GM12878 (cell line): ENCODE measurements at regions not wholly inside any gene's neighbourhood (a gene's known extent, or its start where the extent isn't known, plus 50 kb on each side); places are given as distances from the start of the nearest gene placed in this dataset.

Experiments used
- ATAC-seq: fragments of 200-7000 bp; cut with Tn5 transposase; 3 replicates; pipeline ENCODE4 v1.9.1; 2020; ENCODE audit warnings: mild to moderate bottlenecking, moderate library complexity
- BruUV-seq: library from RNA; stranded (reverse); fragments of 400-500 nt; replicated peaks from 2 replicates; lab custom pipeline; 2021; lab: Mats Ljungman, UMichigan
- CTCF ChIA-PET: fragments of 300-600 bp; sonication (Branson Sonifier 250); formaldehyde crosslinking; extraction: SDS; loops from one replicate; lab custom pipeline; 2021; ENCODE audit warnings: inconsistent platforms; lab: Yijun Ruan, JAX
- POLR2A ChIA-PET: fragments of 350-600 bp; formaldehyde crosslinking; extraction: SDS; loops from one replicate; lab custom pipeline; 2021; ENCODE audit warnings: inconsistent platforms; lab: Charles Lee
- RAD21 ChIA-PET: fragments of 300-600 bp; sonication (Branson Sonifier 250); formaldehyde crosslinking; loops from one replicate; lab custom pipeline; 2023; ENCODE audit warnings: antibody characterized with exemption; ENCODE audit not compliant: unreplicated experiment; lab: Charles Lee
- SMC1A ChIA-PET: fragments of 300-600 bp; sonication (Branson Sonifier 250); formaldehyde crosslinking; loops from one replicate; lab custom pipeline; 2023; ENCODE audit not compliant: unreplicated experiment, uncharacterized antibody; lab: Charles Lee
- DNase-seq: peaks from one replicate; pipeline ENCODE4 v3.0.0-alpha.2; 2011; ENCODE audit warnings: low read depth, low spot score
- FAIRE-seq: peaks from 3 replicates; lab custom pipeline; 2011; peaks lifted over from hg19 to GRCh38; lab: Jason Lieb, UNC
- H2AFZ ChIP-seq: 2 replicates; pipeline ENCODE4 v1.6.0; 2011; ENCODE audit warnings: low read depth, low read length, control low read depth; ENCODE audit not compliant: control insufficient read depth
- H3K27ac ChIP-seq: 2 replicates; pipeline ENCODE4 v1.5.1; 2011; ENCODE audit warnings: control low read depth; ENCODE audit not compliant: control insufficient read depth, insufficient read depth
- H3K27me3 ChIP-seq, 2 experiments: replicated peaks in 1 of 2; 2 replicates each; pipeline versions ENCODE4 v1.6.0 to v1.6.1; 2011; ENCODE audit warnings: low read length in 1 of 2; ENCODE audit not compliant: control insufficient read depth in 2 of 2, insufficient read depth in 2 of 2
- H3K36me3 ChIP-seq, 2 experiments: 2 replicates each; pipeline ENCODE4 v1.5.1; 2011; ENCODE audit warnings: low read length in 1 of 2; ENCODE audit not compliant: control insufficient read depth in 2 of 2, insufficient read depth in 2 of 2
- H3K4me1 ChIP-seq: 2 replicates; pipeline ENCODE4 v1.6.1; 2011; ENCODE audit warnings: mild to moderate bottlenecking, low read length, moderate library complexity, mixed read lengths; ENCODE audit not compliant: control insufficient read depth, insufficient read depth
- H3K4me2 ChIP-seq: 2 replicates; pipeline ENCODE4 v1.6.0; 2011; ENCODE audit warnings: control low read depth; ENCODE audit not compliant: control insufficient read depth, insufficient read depth
- H3K4me3 ChIP-seq: fragments of 200-600 bp; sonication (generic); 2 replicates; pipeline ENCODE4 v1.5.1; 2016
- H3K79me2 ChIP-seq: 2 replicates; pipeline ENCODE4 v1.6.0; 2011; ENCODE audit warnings: low read length; ENCODE audit not compliant: control insufficient read depth, insufficient read depth
- H3K9ac ChIP-seq: 2 replicates; pipeline ENCODE4 v1.8.0; 2011; ENCODE audit warnings: low read length, control low read depth, mixed read lengths; ENCODE audit not compliant: control insufficient read depth, insufficient read depth
- H3K9me3 ChIP-seq: replicated peaks from 3 replicates; pipeline ENCODE4 v1.5.1; 2011; ENCODE audit warnings: mild to moderate bottlenecking, low read length; ENCODE audit not compliant: control insufficient read depth, insufficient read depth
- H4K20me1 ChIP-seq: 2 replicates; pipeline ENCODE4 v1.6.0; 2011; ENCODE audit not compliant: control insufficient read depth, insufficient read depth
- BCL11A ChIP-seq: IDR thresholded peaks from 2 replicates; pipeline ENCODE4 v1.6.1; 2011; ENCODE audit warnings: low read depth, low read length
- CTCF ChIP-seq, 3 experiments: IDR thresholded peaks in 2 of 3; conservative IDR thresholded peaks in 1 of 3; 2 replicates each; pipeline ENCODE4 v1.5.1; 2011; ENCODE audit warnings: low read depth in 3 of 3, low read length in 3 of 3, mild to moderate bottlenecking in 3 of 3, control low read depth in 2 of 3, moderate library complexity in 2 of 3, inconsistent platforms in 1 of 3, mixed read lengths in 1 of 3; ENCODE audit not compliant: control insufficient read depth in 2 of 3, insufficient read depth in 1 of 3; ENCODE audit errors: extremely low read depth in 1 of 3
- CUX1 ChIP-seq: IDR thresholded peaks from 2 replicates; pipeline ENCODE4 v1.6.1; 2012; ENCODE audit warnings: improper control_type of control experiment, low read depth, low read length; ENCODE audit not compliant: insufficient replicate concordance
- FOS ChIP-seq: IDR thresholded peaks from 3 replicates; pipeline ENCODE4 v1.6.1; 2011; ENCODE audit warnings: borderline replicate concordance; ENCODE audit not compliant: insufficient read length; ENCODE audit errors: extremely low read depth
- NFIC ChIP-seq: IDR thresholded peaks from 2 replicates; pipeline ENCODE4 v1.6.1; 2012; ENCODE audit warnings: low read depth, mild to moderate bottlenecking, inconsistent platforms, low read length, moderate library complexity
- NFXL1 ChIP-seq: fragments of 450-650 bp; IDR thresholded peaks from 2 replicates; pipeline ENCODE4 v1.6.1; 2017; ENCODE audit warnings: antibody characterized with exemption, mild to moderate bottlenecking, borderline replicate concordance
- NFYB ChIP-seq: IDR thresholded peaks from 2 replicates; pipeline ENCODE4 v1.6.1; 2011; ENCODE audit warnings: low read depth, mild to moderate bottlenecking, low read length, improper control_type of control experiment, moderate library complexity; ENCODE audit not compliant: insufficient read depth
- SMARCA5 ChIP-seq: fragments of 450-650 bp; IDR thresholded peaks from 2 replicates; pipeline ENCODE4 v1.6.1; 2017; ENCODE audit warnings: mild to moderate bottlenecking
- SMC3 ChIP-seq: IDR thresholded peaks from 2 replicates; pipeline ENCODE4 v1.6.1; 2011; ENCODE audit warnings: low read length, improper control_type of control experiment, borderline replicate concordance
- SREBF1 ChIP-seq: IDR thresholded peaks from 2 replicates; pipeline ENCODE4 v1.6.1; 2012; ENCODE audit warnings: mild to moderate bottlenecking, low read length
- ZNF217 ChIP-seq: fragments of 450-650 bp; IDR thresholded peaks from 2 replicates; pipeline ENCODE4 v1.6.1; 2017; ENCODE audit warnings: antibody characterized with exemption, mild to moderate bottlenecking
- in situ Hi-C: fragments of 300-500 bp; cut with MboI; formaldehyde crosslinking; loops from 9 replicates; pipeline ENCODE4 v1.14.3; 2018; ENCODE audit warnings: mixed read lengths
- intact Hi-C: fragments of 100-400 bp; cut with micrococcal nuclease; formaldehyde crosslinking; loops from one replicate; pipeline ENCODE4 v1.14.2; 2022; ENCODE audit not compliant: unreplicated experiment

GRCh38 chr11:86737737-86738136, 62.6 kb upstream of the PRSS23 start:
- CTCF ChIA-PET: no interaction called here
- Histone ChIP-seq H3K79me2 (no peaks in the 10 kb centered on the region), H3K27me3 (no peaks in the 10 kb centered on the region; a peak in 1 of 4 replicates), H4K20me1 (no peaks in the 10 kb centered on the region), H3K4me1 (no peaks in the 10 kb centered on the region)
- no peak for TF ChIP-seq BCL11A
- no peak for TF ChIP-seq FOS
- TF ChIP-seq SMARCA5: no peak
- TF ChIP-seq SREBF1: no peak
- no peak for TF ChIP-seq NFYB
- TF ChIP-seq ZNF217: no peak
- no peak for TF ChIP-seq NFIC
- no peak for TF ChIP-seq CUX1
- no peak for TF ChIP-seq CTCF (IDR thresholded peaks at IDR 0.05 in 2 of 3, conservative IDR thresholded peaks at IDR 0.05 in 1 of 3; ENCODE audit: control insufficient read depth in 2 of 3, extremely low read depth in 1 of 3, insufficient read depth in 1 of 3, low read depth in 3 of 3, low read length in 3 of 3)
- TF ChIP-seq NFXL1: no peak
- TF ChIP-seq SMC3: no peak
- TF ChIP-seq, all 136 proteins: peak for 0
- ATAC-seq (no peak), DNase-seq (no peak), FAIRE-seq (no peak)
- Histone ChIP-seq H2AFZ (no peak overlapping the region), H3K27ac (no peak overlapping the region), H3K9ac (no peak overlapping the region), H3K4me3 (no peak overlapping the region), H3K36me3 (no peaks in the 10 kb centered on the region), H3K4me2 (no peak overlapping the region), H3K9me3 (no peaks in the 10 kb centered on the region)
- POLR2A ChIA-PET: no interaction called here
- intact Hi-C loops (no loop called here), in situ Hi-C loops (no loop called here)
- no TSS peak for BruUV-seq
- RAD21 ChIA-PET: no interaction called here
- SMC1A ChIA-PET: no interaction called here
